ENCODE measurements at regions not wholly inside any gene's neighbourhood (a gene's known extent, or its start where the extent isn't known, plus 50 kb on each side); places are given as distances from the start of the nearest gene placed in this dataset.
"Not testable (repeated sequence)": the region's sequence is repeated elsewhere in the genome, so short reads cannot be mapped to it uniquely, and the experiment has no call there.

GRCh38 chr5:96316487-96316886, 116.6 kb downstream of the PCSK1 start:
- H3K4me1 ChIP-seq = no peaks in the 10 kb centered on the region
- WGBS, 2 donors = 60 to 71% methylated on average over 2 of the region's 2 CpGs
- no peak overlapping the region for H3K27ac ChIP-seq
- peaks cover 0 to under 1% (median 0%) of the 10 kb centered on the region in 4 donors for H3K9me3 ChIP-seq
- no peaks in the 10 kb centered on the region for H3K27me3 ChIP-seq
- TF ChIP-seq POLR2A (IDR thresholded peaks at IDR 0.05) (no peak), CTCF (IDR thresholded peaks at IDR 0.05) (no peak), EP300 (IDR thresholded peaks at IDR 0.05) (no peak)
- no peak for DNase-seq (ENCODE audit: low spot score in 2 of 2)
- no peaks in the 10 kb centered on the region for H3K36me3 ChIP-seq
- no peak overlapping the region for H3K4me3 ChIP-seq

- H3K27ac ChIP-seq = no peak overlapping the region
- no peak for DNase-seq (ENCODE audit: low spot score in 2 of 2)
- H3K4me3 ChIP-seq = no peak overlapping the region
- peaks cover 0 to 5% (median 0%) of the 10 kb centered on the region in 4 donors for H3K9me3 ChIP-seq
- H3K27me3 ChIP-seq = no peaks in the 10 kb centered on the region
- H3K4me1 ChIP-seq = no peaks in the 10 kb centered on the region
- TF ChIP-seq EP300 (IDR thresholded peaks at IDR 0.05) = no peak
- no peak for TF ChIP-seq POLR2A (IDR thresholded peaks at IDR 0.05)
- TF ChIP-seq CTCF (IDR thresholded peaks at IDR 0.05) = no peak
- H3K36me3 ChIP-seq = no peaks in the 10 kb centered on the region
Measured at GRCh38 chr5:96316017-96316416, 117.0 kb downstream of the PCSK1 start.

GRCh38 chr5:96315431-96315830, 117.6 kb downstream of the PCSK1 start:
- Histone ChIP-seq H3K4me1 (no peaks in the 10 kb centered on the region), H3K27ac (no peak overlapping the region), H3K27me3 (no peaks in the 10 kb centered on the region), H3K4me3 (no peak overlapping the region), H3K36me3 (no peaks in the 10 kb centered on the region), H3K9me3 (peaks cover 0 to 9% (median 0%) of the 10 kb centered on the region in 4 donors)
- TF ChIP-seq EP300 (IDR thresholded peaks at IDR 0.05) (no peak), CTCF (IDR thresholded peaks at IDR 0.05) (no peak), POLR2A (IDR thresholded peaks at IDR 0.05) (no peak)
- DNase-seq (ENCODE audit: low spot score in 2 of 2) = no peak

- H3K9me3 ChIP-seq = peaks cover 0 to 9% (median 0%) of the 10 kb centered on the region in 4 donors
- no peak for TF ChIP-seq POLR2A (IDR thresholded peaks at IDR 0.05)
- TF ChIP-seq EP300 (IDR thresholded peaks at IDR 0.05) = no peak
- TF ChIP-seq CTCF (IDR thresholded peaks at IDR 0.05) = no peak
- no peaks in the 10 kb centered on the region for H3K36me3 ChIP-seq
- no peak overlapping the region for H3K4me3 ChIP-seq
- no peak overlapping the region for H3K27ac ChIP-seq
- no peaks in the 10 kb centered on the region for H3K4me1 ChIP-seq
- DNase-seq (ENCODE audit: low spot score in 2 of 2) = no peak
- no peaks in the 10 kb centered on the region for H3K27me3 ChIP-seq
Measured at GRCh38 chr5:96312383-96312782, 120.7 kb downstream of the PCSK1 start.

GRCh38 chr5:96307047-96307446, 126.0 kb downstream of the PCSK1 start:
- not testable (repeated sequence) for H3K4me3 ChIP-seq; DNase-seq (ENCODE audit: low spot score in 2 of 2); H3K27me3 ChIP-seq; H3K27ac ChIP-seq; H3K4me1 ChIP-seq; H3K36me3 ChIP-seq
- peaks cover 0 to 35% (median 0%) of the 10 kb centered on the region in 4 donors for H3K9me3 ChIP-seq

- Histone ChIP-seq H3K9me3 (peaks cover 0 to 38% (median 2%) of the 10 kb centered on the region in 4 donors), H3K27ac (no peak overlapping the region), H3K4me3 (no peak overlapping the region), H3K36me3 (no peaks in the 10 kb centered on the region), H3K4me1 (no peaks in the 10 kb centered on the region), H3K27me3 (no peaks in the 10 kb centered on the region)
- TF ChIP-seq CTCF (IDR thresholded peaks at IDR 0.05) (no peak), POLR2A (IDR thresholded peaks at IDR 0.05) (no peak), EP300 (IDR thresholded peaks at IDR 0.05) (no peak)
- no peak for DNase-seq (ENCODE audit: low spot score in 2 of 2)
- 74 to 76% methylated on average over 4 of the region's 4 CpGs for WGBS, 2 donors
Measured at GRCh38 chr5:96302174-96302738, 130.8 kb downstream of the PCSK1 start.

Measured in tibial nerve (tissue), 4 donors.